ENCODE measurements at regions not wholly inside any gene's neighbourhood (a gene's known extent, or its start where the extent isn't known, plus 50 kb on each side); places are given as distances from the start of the nearest gene placed in this dataset.

DNA sequence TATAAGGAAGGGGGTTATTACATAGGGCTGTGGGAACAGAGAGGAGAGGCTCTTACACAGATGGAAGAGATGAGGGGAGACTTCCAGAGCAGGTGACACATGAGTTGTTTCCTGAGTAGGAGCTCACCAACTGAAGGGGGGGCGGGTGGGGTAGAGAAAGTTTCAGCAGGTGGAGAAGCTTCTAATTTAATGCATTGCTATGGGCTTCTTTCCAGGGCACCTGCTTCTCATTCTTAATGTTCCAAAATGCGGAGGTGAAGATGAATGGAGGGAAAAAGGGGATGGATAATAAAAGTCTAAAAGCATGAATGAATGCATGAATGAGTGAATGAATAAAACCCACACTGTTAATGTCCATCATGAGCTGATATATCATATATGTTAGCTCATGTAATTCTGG is 439.0 kb upstream of the CCL2 start:
- H3K9ac ChIP-seq (ENCODE audit: insufficient read depth in 1 of 2, low read length in 2 of 2), result no peak overlapping the region
- H3K27me3 ChIP-seq (ENCODE audit: control insufficient read depth in 3 of 3, insufficient read depth in 3 of 3, low read length in 2 of 3), result peaks cover 0 to 5% (median 3%) of the 10 kb centered on the region in 3 donors
- 65 to 87% methylated on average over 2 of the region's 2 CpGs for WGBS, 2 donors
- peaks cover 0 to 2% (median 0%) of the 10 kb centered on the region in 4 donors for H3K9me3 ChIP-seq (ENCODE audit: control insufficient read depth in 4 of 4, insufficient read depth in 3 of 4, low read length in 3 of 4)
- H3K4me3 ChIP-seq, result no peak overlapping the region
- H3K36me3 ChIP-seq (ENCODE audit: control insufficient read depth in 4 of 4, insufficient read depth in 4 of 4, low read length in 4 of 4), result no peaks in the 10 kb centered on the region
- TF ChIP-seq, protein P1, sequence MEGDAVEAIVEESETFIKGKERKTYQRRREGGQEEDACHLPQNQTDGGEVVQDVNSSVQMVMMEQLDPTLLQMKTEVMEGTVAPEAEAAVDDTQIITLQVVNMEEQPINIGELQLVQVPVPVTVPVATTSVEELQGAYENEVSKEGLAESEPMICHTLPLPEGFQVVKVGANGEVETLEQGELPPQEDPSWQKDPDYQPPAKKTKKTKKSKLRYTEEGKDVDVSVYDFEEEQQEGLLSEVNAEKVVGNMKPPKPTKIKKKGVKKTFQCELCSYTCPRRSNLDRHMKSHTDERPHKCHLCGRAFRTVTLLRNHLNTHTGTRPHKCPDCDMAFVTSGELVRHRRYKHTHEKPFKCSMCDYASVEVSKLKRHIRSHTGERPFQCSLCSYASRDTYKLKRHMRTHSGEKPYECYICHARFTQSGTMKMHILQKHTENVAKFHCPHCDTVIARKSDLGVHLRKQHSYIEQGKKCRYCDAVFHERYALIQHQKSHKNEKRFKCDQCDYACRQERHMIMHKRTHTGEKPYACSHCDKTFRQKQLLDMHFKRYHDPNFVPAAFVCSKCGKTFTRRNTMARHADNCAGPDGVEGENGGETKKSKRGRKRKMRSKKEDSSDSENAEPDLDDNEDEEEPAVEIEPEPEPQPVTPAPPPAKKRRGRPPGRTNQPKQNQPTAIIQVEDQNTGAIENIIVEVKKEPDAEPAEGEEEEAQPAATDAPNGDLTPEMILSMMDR (IDR thresholded peaks at IDR 0.05; ENCODE audit: control extremely low read depth, extremely low read depth), result no peak
- DNase-seq (no peak), ATAC-seq (ENCODE audit: insufficient read depth, low FRiP score) (no peak)
- no peaks in the 10 kb centered on the region for H3K4me1 ChIP-seq (ENCODE audit: control insufficient read depth in 5 of 5, insufficient read depth in 5 of 5, low read length in 5 of 5)
- no peak overlapping the region for H3K27ac ChIP-seq (ENCODE audit: low read depth in 1 of 2, low read length in 1 of 2)

- no peaks in the 10 kb centered on the region for H3K4me1 ChIP-seq (ENCODE audit: control insufficient read depth in 5 of 5, insufficient read depth in 5 of 5, low read length in 5 of 5)
- peaks cover 0 to 6% (median 3%) of the 10 kb centered on the region in 3 donors for H3K27me3 ChIP-seq (ENCODE audit: control insufficient read depth in 3 of 3, insufficient read depth in 3 of 3, low read length in 2 of 3)
- H3K27ac ChIP-seq (ENCODE audit: low read depth in 1 of 2, low read length in 1 of 2), result no peak overlapping the region
- no peaks in the 10 kb centered on the region for H3K36me3 ChIP-seq (ENCODE audit: control insufficient read depth in 4 of 4, insufficient read depth in 4 of 4, low read length in 4 of 4)
- ATAC-seq (ENCODE audit: insufficient read depth, low FRiP score), result no peak
- no peak for DNase-seq
- TF ChIP-seq, protein P1 (IDR thresholded peaks at IDR 0.05; ENCODE audit: control extremely low read depth, extremely low read depth), result no peak
- no peak overlapping the region for H3K4me3 ChIP-seq
- peaks cover 0 to 2% (median 0%) of the 10 kb centered on the region in 4 donors for H3K9me3 ChIP-seq (ENCODE audit: control insufficient read depth in 4 of 4, insufficient read depth in 3 of 4, low read length in 3 of 4)
- 72 to 73% methylated on average over 9 of the region's 9 CpGs for WGBS, 2 donors
- H3K9ac ChIP-seq (ENCODE audit: insufficient read depth in 1 of 2, low read length in 2 of 2), result no peak overlapping the region
Observed at GRCh38 chr17:33816842-33817617, 438.1 kb upstream of the CCL2 start.

- 69 to 83% methylated on average over 4 of the region's 4 CpGs for WGBS, 2 donors
- no peaks in the 10 kb centered on the region for H3K36me3 ChIP-seq (ENCODE audit: control insufficient read depth in 4 of 4, insufficient read depth in 4 of 4, low read length in 4 of 4)
- H3K4me1 ChIP-seq (ENCODE audit: control insufficient read depth in 5 of 5, insufficient read depth in 5 of 5, low read length in 5 of 5), result no peaks in the 10 kb centered on the region
- no peak for ATAC-seq (ENCODE audit: insufficient read depth, low FRiP score)
- peaks cover 0 to 11% (median 0%) of the 10 kb centered on the region in 3 donors for H3K27me3 ChIP-seq (ENCODE audit: control insufficient read depth in 3 of 3, insufficient read depth in 3 of 3, low read length in 2 of 3)
- no peak overlapping the region for H3K9ac ChIP-seq (ENCODE audit: insufficient read depth in 1 of 2, low read length in 2 of 2)
- no peak overlapping the region for H3K4me3 ChIP-seq
- no peak for DNase-seq
- H3K9me3 ChIP-seq (ENCODE audit: control insufficient read depth in 4 of 4, insufficient read depth in 3 of 4, low read length in 3 of 4), result no peaks in the 10 kb centered on the region
- no peak overlapping the region for H3K27ac ChIP-seq (ENCODE audit: low read depth in 1 of 2, low read length in 1 of 2)
- TF ChIP-seq, protein P1 (IDR thresholded peaks at IDR 0.05; ENCODE audit: control extremely low read depth, extremely low read depth), result no peak
Observed at GRCh38 chr17:33819539-33819938, 435.5 kb upstream of the CCL2 start.

All from lung (tissue), 11 donors.